IMR-90 (cell line): ENCODE measurements at regions not wholly inside any gene's neighbourhood (a gene's known extent, or its start where the extent isn't known, plus 50 kb on each side); places are given as distances from the start of the nearest gene placed in this dataset.

Experiments used
- ATAC-seq: fragments of 200-7000 bp; cut with Tn5 transposase; 2 replicates; pipeline ENCODE4 v1.9.1; 2020; ENCODE audit warnings: low read depth, mild to moderate bottlenecking, moderate library complexity
- BruUV-seq: library from RNA; stranded (reverse); fragments of 400-500 nt; replicated peaks from 2 replicates; lab custom pipeline; 2021; lab: Mats Ljungman, UMichigan
- CTCF ChIA-PET: fragments of 300-600 bp; formaldehyde crosslinking; extraction: SDS; loops from one replicate; lab custom pipeline; 2021; ENCODE audit warnings: antibody characterized with exemption; lab: Yijun Ruan, JAX
- POLR2A ChIA-PET: fragments of 300-600 bp; sonication (Branson Sonifier 250); formaldehyde crosslinking; loops from one replicate; lab custom pipeline; 2022; ENCODE audit warnings: antibody characterized with exemption; ENCODE audit not compliant: unreplicated experiment; lab: Charles Lee
- DNase-seq: peaks from one replicate; pipeline ENCODE4 v3.0.0; 2013
- H2AFZ ChIP-seq: replicated peaks from 2 replicates; pipeline ENCODE3; 2013; ENCODE audit warnings: low read length, mild to moderate bottlenecking; ENCODE audit not compliant: poor library complexity
- H2AK5ac ChIP-seq: 2 replicates; pipeline ENCODE4 v1.6.1; 2013; ENCODE audit warnings: low read depth, low read length, inconsistent platforms
- H2AK9ac ChIP-seq: replicated peaks from 2 replicates; pipeline ENCODE3; 2013; ENCODE audit warnings: mild to moderate bottlenecking, low read depth, low read length, moderate library complexity; ENCODE audit not compliant: poor library complexity
- H2BK120ac ChIP-seq: 2 replicates; pipeline ENCODE4 v1.6.1; 2013; ENCODE audit warnings: low read depth, low read length, inconsistent platforms
- H2BK15ac ChIP-seq: 3 replicates; pipeline ENCODE4 v1.6.1; 2013; ENCODE audit warnings: low read depth, low read length, inconsistent platforms
- H2BK20ac ChIP-seq: 2 replicates; pipeline ENCODE4 v1.6.1; 2013; ENCODE audit warnings: low read depth, mild to moderate bottlenecking, inconsistent platforms, low read length, moderate library complexity
- H2BK5ac ChIP-seq: 2 replicates; pipeline ENCODE4 v1.6.1; 2013; ENCODE audit warnings: mild to moderate bottlenecking, low read depth, low read length, inconsistent platforms; ENCODE audit not compliant: poor library complexity, severe bottlenecking
- H3K14ac ChIP-seq: replicated peaks from 2 replicates; pipeline ENCODE4 v1.6.1; 2013; ENCODE audit warnings: low read depth, low read length, inconsistent platforms
- H3K18ac ChIP-seq: 2 replicates; pipeline ENCODE4 v1.6.1; 2013; ENCODE audit warnings: low read depth, low read length, control low read depth
- H3K23ac ChIP-seq: 2 replicates; pipeline ENCODE4 v1.6.1; 2013; ENCODE audit warnings: low read depth, low read length, inconsistent platforms
- H3K27ac ChIP-seq: 2 replicates; pipeline ENCODE4 v1.5.1; 2013; ENCODE audit warnings: mild to moderate bottlenecking, control low read depth, low read length; ENCODE audit not compliant: insufficient read depth
- H3K27me3 ChIP-seq: 2 replicates; pipeline ENCODE4 v1.6.1; 2013; ENCODE audit warnings: low read length; ENCODE audit not compliant: control insufficient read depth, insufficient read depth
- H3K36me3 ChIP-seq: 2 replicates; pipeline ENCODE4 v1.6.1; 2013; ENCODE audit warnings: low read length, mixed read lengths; ENCODE audit not compliant: control insufficient read depth, insufficient read depth
- H3K4ac ChIP-seq: 2 replicates; pipeline ENCODE4 v1.6.1; 2013; ENCODE audit warnings: low read depth, low read length, inconsistent platforms
- H3K4me1 ChIP-seq: 2 replicates; pipeline ENCODE4 v1.6.1; 2013; ENCODE audit warnings: low read length, mixed read lengths; ENCODE audit not compliant: control insufficient read depth, insufficient read depth
- H3K4me2 ChIP-seq: 2 replicates; pipeline ENCODE4 v1.6.1; 2013; ENCODE audit warnings: low read depth, mild to moderate bottlenecking, control low read depth, low read length, moderate library complexity
- H3K4me3 ChIP-seq: 2 replicates; pipeline ENCODE4 v1.5.1; 2013; ENCODE audit warnings: low read depth, mild to moderate bottlenecking, control low read depth, low read length, moderate library complexity; ENCODE audit not compliant: insufficient read depth
- H3K56ac ChIP-seq: 2 replicates; pipeline ENCODE4 v1.6.1; 2013; ENCODE audit warnings: low read length, inconsistent platforms; ENCODE audit not compliant: insufficient read depth; ENCODE audit errors: extremely low read depth
- H3K79me1 ChIP-seq, 2 experiments: 2 replicates each; pipeline ENCODE4 v1.6.1; 2013; ENCODE audit warnings: low read length in 2 of 2, inconsistent platforms in 1 of 2, low read depth in 1 of 2
- H3K9ac ChIP-seq: 2 replicates; pipeline ENCODE4 v1.6.1; 2013; ENCODE audit warnings: low read depth, low read length, control low read depth
- H3K9me1 ChIP-seq: 2 replicates; pipeline ENCODE4 v1.6.1; 2013; ENCODE audit warnings: low read length, inconsistent platforms; ENCODE audit not compliant: insufficient read depth
- H3K9me3 ChIP-seq: 2 replicates; pipeline ENCODE4 v1.6.1; 2013; ENCODE audit warnings: low read length; ENCODE audit not compliant: control insufficient read depth, insufficient read depth
- H4K20me1 ChIP-seq: 2 replicates; pipeline ENCODE4 v1.6.1; 2013; ENCODE audit warnings: low read length, inconsistent platforms; ENCODE audit not compliant: insufficient read depth
- H4K5ac ChIP-seq: 2 replicates; pipeline ENCODE4 v1.6.1; 2013; ENCODE audit warnings: mild to moderate bottlenecking, low read depth, low read length, control low read depth
- H4K8ac ChIP-seq, 2 experiments: 2 replicates each; pipeline ENCODE4 v1.6.1; 2013; ENCODE audit warnings: low read depth in 2 of 2, low read length in 2 of 2, control low read depth in 1 of 2, inconsistent platforms in 1 of 2
- H4K91ac ChIP-seq: 2 replicates; pipeline ENCODE4 v1.6.1; 2013; ENCODE audit warnings: low read depth, low read length, inconsistent platforms; ENCODE audit not compliant: insufficient read depth
- CTCF ChIP-seq: conservative IDR thresholded peaks from 2 replicates; pipeline ENCODE4 v1.5.1; 2012; ENCODE audit warnings: mild to moderate bottlenecking, low read depth, low read length, improper control_type of control experiment
- MAZ ChIP-seq: IDR thresholded peaks from 2 replicates; pipeline ENCODE4 v1.6.1; 2012; ENCODE audit warnings: low read depth, mild to moderate bottlenecking, low read length, improper control_type of control experiment, moderate library complexity, borderline replicate concordance
- SMC3 ChIP-seq: fragments of 150-350 bp; IDR thresholded peaks from 2 replicates; pipeline ENCODE4 v1.6.1; 2016; ENCODE audit warnings: low read depth, mild to moderate bottlenecking, antibody characterized with exemption, low read length, moderate library complexity
- USF2 ChIP-seq: fragments of 150-350 bp; IDR thresholded peaks from 2 replicates; pipeline ENCODE4 v1.6.1; 2017; ENCODE audit warnings: mild to moderate bottlenecking, antibody characterized with exemption, low read length, low read depth
- WGBS, 2 experiments: methylation state at CpG; one replicate each; pipeline versions ENCODE4 v1.1.5 to v1.1.7; 2013; ENCODE audit warnings: missing lambda C conversion rate in 2 of 2; ENCODE audit not compliant: insufficient read length in 1 of 2; ENCODE audit errors: extremely low coverage in 2 of 2; 5-methylcytosine and 5-hydroxymethylcytosine counted together
- dilution Hi-C: fragments of 300-500 bp; cut with HindIII; formaldehyde crosslinking; loops from one replicate; pipeline ENCODE4 v1.14.3; 2018; ENCODE audit warnings: low sequenced_read_pairs; ENCODE audit not compliant: unreplicated experiment
- in situ Hi-C: fragments of 300-500 bp; cut with MboI; formaldehyde crosslinking; loops from 3 replicates; pipeline ENCODE4 v1.14.3; 2019; ENCODE audit warnings: low sequenced_read_pairs, inconsistent platforms, mixed read lengths
- intact Hi-C: fragments of 100-400 bp; cut with micrococcal nuclease; formaldehyde crosslinking; loops from 2 replicates; pipeline ENCODE4 v1.10.0; 2022

- no peak for TF ChIP-seq CTCF
Measured at GRCh38 chr5:10859393-10860195, 98.6 kb upstream of the DAP start (continued).

- Histone ChIP-seq H4K91ac (no peak overlapping the region), H3K4me3 (no peak overlapping the region), H3K79me1 (no peaks in the 10 kb centered on the region), H3K27me3 (no peaks in the 10 kb centered on the region), H3K14ac (no peak overlapping the region), H3K9me1 (peaks cover 26% of the 10 kb centered on the region), H3K4me1 (peaks cover 18% of the 10 kb centered on the region), H3K23ac (no peak overlapping the region), H3K4me2 (no peak overlapping the region), H3K9me3 (no peaks in the 10 kb centered on the region; the same call in 1 of the 2 replicates), H2BK20ac (no peak overlapping the region), H2BK120ac (no peak overlapping the region), H3K18ac (no peak overlapping the region), H3K36me3 (no peaks in the 10 kb centered on the region), H3K56ac (no peak overlapping the region), H2BK15ac (no peak overlapping the region), H3K4ac (no peak overlapping the region), H2AK5ac (no peak overlapping the region), H3K27ac (no peak overlapping the region), H4K20me1 (no peaks in the 10 kb centered on the region), H4K8ac (no peak overlapping the region), H2AK9ac (no peak overlapping the region), H2BK5ac (no peak overlapping the region), H2AFZ (no peak overlapping the region), H3K9ac (no peak overlapping the region), H4K5ac (no peak overlapping the region)
- intact Hi-C loops (no loop called here), dilution Hi-C loops (no loop called here), in situ Hi-C loops (loop anchor here (10.0 kb wide), 1 partner anchor 404 kb away; no protein-coding TSS in a partner anchor)
- DNase-seq = no peak
- POLR2A ChIA-PET = no interaction called here
- 100% methylated on average over 1 of the region's 9 CpGs; no CpG with 5 or more reads in 1 of the 2 experiments for WGBS, 2 experiments
- BruUV-seq = no TSS peak
- ATAC-seq = no peak
- TF ChIP-seq SMC3 (no peak), MAZ (no peak), USF2 (no peak)
- CTCF ChIA-PET = no interaction called here
Measured at GRCh38 chr5:10858945-10859344, 97.9 kb upstream of the DAP start.
